Astrocyte of the hippocampus (primary cell): ENCODE measurements at regions not wholly inside any gene's neighbourhood (a gene's known extent, or its start where the extent isn't known, plus 50 kb on each side); places are given as distances from the start of the nearest gene placed in this dataset.
"Not testable (repeated sequence)": the region's sequence is repeated elsewhere in the genome, so short reads cannot be mapped to it uniquely, and the experiment has no call there.

ENCODE experiments used
- DNase-seq: peaks from one replicate; pipeline ENCODE4 v3.0.0; 2011; ENCODE audit warnings: low read depth, low spot score

DNA sequence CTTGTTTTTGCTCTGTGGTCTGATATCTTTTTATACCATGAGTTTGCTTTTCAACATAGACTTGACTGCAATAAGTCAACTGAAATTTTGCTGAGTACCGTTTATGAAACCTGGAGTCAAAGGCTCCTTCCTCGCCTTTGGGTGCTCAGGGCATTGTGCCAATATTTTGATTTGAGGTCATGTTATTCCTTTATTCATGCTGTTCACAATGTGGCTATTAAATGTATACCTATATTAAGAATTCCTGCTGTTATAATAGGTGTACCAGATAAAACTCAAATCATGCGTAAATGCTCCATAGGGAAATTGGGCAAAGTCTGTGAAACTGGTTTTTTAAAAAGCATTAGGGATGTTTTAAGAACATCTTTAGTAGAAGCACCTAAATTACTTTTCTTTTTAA is 334.0 kb upstream of the NUDT12 start:
- no peak for DNase-seq

DNA sequence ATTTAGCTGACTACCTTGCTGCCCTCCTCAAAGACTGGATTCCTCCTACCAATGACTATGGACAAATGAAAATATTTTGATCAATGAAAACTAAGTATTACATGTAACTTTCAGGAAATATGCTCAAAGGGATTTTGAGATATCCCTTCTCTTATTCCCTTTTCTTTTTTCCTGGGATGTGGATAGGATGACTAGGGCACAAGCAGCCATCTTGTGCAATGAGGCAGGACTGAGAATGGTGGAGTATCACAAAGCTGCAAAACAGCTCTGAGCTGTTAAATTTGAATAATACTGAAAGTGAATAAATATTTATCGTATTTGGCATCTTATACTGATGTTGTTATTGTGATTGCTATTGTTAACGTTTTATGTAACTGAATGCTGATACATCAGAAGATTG is 333.1 kb upstream of the NUDT12 start:
- no peak for DNase-seq

DNA sequence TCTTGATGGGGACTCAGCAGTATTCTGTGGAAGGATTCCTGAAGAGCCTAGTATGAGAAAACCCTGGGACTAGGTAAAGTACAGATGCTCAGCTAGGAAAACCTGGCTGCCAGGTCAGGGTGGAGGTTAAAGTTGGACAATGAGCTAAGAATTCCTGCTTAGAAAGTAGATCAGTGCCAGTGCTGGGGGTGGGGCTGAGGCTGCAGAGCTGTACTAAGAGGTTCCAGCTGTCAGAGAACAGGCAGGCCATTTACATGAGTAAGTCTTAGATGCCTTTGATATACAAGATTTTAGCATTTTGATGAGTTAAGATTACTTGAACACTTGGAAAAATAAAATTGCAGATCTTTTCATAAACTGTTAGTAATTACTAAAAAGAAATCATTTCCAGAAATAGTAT is 332.3 kb upstream of the NUDT12 start:
- peak; percentile 49 for DNase-seq

DNA sequence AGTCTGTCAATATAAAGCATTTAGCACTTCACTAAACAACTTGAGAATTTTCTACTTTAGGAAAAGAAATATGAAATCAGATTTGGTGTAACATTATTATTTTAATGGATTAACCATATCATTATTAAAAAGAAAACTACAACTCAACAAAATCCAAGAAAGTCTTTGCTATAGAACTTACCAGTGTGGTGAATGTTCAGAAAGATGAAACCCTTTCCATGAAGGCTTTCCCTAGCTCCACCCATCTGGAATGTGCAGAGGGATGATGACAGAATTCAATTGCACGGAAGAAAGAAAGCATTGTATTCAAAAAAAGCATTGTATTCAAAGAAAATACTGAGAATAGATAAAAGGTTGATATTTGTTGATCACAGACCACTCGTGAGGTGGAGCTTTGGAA is 328.6 kb upstream of the NUDT12 start:
- peak; percentile 25 for DNase-seq

DNA sequence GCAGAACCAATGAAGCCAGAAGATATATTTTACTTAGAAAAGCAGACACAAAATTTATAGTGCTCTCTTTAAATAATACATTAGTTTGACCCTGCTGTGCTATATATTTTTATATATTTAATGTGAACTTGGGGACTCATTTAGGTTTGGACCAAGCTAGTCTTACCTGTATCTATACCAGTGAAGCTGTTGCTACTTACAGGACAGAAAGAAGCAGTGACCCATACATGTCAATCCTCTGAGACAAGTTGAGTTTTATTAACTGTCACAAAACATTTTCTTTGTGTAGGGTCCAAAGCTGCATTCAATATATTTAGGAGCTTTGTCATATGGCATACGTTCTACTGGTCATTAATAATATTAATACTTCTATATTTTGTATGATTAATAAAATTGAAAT is 327.7 kb upstream of the NUDT12 start:
- DNase-seq: no peak

DNA sequence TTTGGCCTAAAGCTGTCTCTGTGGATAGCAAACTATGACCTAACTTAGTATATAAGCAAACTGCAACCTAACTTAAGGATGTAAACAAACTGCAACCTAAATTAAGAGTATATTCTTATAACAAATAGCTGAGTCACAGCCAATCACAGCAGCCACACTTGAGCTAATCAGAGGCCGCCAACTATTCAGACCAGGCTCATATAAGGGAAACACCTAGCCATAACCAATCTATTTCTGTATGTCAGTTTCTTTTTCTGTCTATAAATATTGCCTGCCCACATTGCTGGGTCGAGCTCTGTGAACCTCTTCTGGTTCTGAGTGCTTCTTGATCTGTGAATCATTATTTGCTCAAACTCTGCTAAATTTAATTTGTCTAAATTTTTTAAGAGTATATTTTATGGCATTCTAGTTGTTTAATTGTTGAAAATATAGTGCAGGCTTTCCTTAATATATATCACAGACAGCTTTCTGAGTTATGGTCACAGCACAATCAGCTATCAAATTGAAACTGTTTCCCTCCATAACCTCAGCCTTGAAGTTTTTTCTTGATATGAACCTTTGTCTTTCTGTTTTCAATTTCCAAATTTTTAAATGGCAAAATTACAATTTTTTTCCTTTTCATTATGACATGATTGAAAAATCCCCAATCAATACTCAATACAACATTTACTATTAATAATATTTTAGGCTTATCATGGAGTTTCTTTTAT is 327.1 kb upstream of the NUDT12 start:
- no peak for DNase-seq

DNA sequence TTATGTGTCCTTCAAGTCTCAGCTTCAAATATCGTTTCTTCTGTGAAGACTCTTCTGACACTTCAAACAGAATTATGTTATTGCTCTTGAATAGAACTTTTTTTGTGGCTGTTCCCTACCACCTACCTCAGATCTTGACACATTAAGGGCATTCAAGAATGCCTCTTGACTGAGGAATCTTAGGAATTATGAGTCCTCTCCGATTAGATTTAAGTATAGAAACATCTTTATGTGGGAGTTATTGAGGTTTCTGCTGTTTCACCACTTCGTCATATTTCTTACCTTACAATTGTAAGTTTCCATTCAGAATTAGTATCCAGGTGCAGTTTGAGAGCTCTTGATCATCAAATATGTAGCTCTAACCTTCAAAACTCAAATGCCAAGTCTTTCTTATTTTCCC is 324.2 kb upstream of the NUDT12 start:
- DNase-seq: no peak

DNA sequence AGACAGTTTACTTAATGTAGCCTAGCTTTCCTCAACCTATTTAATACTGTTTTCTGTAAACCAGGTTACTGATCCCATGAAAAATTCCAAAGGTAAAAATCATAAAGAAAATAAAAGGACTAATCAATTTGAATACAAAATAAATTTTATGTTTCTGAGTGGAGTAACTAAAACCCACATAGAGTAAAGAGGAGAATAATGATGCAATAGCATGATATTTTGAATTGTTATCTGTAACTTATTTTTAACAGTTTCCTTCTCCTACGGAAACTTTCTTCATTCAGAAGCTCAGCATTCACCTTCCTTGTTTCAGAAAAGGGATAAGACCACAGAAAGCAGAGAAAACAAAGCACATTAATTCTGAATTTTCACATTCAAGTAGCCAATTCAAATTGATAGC is 320.6 kb upstream of the NUDT12 start:
- DNase-seq: no peak

DNA sequence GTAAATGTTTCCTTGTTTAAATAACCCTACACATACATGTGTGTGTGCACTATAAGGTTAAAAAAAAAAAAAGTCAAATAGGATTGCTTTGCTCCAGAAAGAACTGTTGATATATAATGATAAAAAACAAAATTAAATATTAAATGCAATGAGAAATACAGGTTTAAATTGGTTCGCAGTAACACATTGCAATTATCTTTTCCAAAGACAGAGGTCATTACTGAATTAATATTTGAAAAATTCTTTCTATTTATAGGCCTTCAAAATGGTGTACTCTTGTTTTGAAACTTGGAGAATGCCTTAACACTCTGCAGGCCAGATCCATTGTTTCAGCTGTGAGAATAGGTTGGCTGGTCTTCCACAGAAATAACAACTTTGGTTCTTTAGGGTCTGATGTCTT is 319.0 kb upstream of the NUDT12 start:
- DNase-seq: no peak

DNA sequence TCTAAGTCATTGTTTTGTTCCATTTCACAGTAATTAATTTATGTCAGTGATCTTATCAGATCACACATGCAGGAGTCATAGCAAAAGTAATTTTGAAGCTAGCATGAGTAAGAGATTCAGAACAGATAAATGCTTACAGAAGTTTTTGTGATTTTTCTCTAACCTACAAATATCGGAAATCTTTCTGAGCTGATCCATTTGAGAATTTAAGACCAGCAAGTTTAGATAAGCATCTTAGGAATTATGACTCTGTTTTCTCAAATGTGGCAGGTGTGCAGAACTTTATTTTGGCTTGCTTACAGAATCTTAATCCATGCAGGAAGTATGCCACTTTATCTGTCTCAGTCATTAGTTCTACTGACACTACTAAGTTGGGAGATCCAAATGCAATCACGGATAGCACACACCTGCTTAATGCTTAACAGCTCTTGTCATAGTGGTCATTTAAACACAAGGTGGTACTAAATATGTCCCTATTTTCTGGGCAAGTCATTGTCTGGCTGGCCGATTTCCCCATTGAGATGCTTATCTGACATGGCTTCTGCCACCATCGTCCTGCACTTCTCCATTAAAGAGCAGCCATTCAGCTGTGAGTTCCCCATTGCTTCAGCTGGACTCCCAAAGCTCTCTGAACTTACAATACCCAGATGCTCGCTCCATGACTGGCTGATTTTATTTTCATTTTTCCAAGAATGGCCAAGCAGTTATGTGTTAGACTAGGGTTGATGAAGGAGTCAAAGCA is 305.4 kb upstream of the NUDT12 start:
- DNase-seq: no peak

DNA sequence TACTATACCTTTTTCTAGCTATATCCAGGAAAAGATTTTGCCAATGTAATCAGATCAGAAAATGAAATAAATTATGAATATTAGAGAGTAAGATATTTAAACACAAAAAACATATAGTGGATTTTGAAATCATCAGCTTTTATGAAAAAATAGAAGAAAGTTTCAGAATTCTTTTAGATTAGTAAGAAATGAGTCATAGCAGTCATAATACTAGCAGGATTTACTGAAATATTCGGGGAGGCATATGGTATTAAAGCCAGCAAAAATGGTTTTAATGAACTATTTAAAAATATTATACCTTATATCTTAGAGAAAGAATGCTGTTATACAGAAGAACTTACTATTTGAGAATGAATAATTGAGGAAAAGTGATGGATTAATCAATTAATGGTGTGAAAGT is 303.6 kb upstream of the NUDT12 start:
- DNase-seq: no peak

DNA sequence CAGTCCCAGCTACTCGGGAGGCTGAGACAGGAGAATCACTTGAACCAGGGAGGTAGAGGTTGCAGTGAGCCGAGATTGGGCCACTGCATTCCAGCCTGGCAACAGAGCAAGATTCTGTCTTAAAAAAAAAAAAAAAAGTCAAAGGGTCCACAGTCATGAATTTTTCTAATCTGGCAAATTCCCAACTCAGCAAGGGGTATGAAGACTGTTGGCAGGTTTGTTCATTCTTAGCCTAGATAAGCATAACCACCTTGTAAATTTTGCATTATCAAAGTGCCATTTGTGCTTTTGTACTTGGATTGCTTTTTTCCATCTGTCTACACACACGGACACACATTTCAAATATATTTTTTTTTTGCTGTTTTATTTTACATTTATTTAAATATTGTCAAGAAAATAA is 299.8 kb upstream of the NUDT12 start:
- peak; percentile 64 for DNase-seq

DNA sequence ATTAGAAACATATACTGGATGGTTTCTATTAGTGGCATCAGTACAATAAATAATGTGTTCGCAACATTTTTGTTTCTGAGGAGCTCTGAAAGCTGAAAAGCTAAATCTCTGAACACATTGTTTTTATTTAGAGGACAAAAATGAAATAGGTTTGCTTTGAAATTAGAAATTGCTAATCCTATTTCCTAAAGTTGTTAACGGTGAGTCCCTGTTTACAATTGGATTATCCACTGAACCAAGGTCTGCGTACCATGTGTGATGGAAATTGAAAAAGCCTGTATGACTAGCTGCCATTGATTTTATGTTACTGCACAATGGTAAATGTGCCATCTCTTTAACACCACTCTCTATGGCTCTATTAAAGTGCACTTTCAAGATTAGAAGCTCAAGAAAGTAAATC is 297.7 kb upstream of the NUDT12 start:
- DNase-seq: no peak

DNA sequence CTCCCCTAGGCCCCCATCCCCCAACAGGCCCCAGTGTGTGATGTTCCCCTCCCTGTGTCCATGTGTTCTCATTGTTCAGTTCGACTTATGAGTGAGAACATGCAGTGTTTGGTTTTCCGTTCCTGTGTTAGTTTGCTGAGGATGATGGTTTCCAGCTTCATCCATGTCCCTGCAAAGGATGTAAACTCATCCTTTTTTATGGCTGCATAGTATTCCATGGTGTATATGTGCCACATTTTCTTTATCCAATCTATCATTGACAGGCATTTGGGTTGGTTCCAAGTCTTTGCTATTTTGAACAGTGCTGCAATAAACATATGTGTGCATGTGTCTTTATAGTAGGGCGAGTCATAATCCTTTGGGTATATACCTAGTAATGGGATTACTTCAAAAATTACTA is 295.8 kb upstream of the NUDT12 start:
- not testable (repeated sequence) for DNase-seq

DNA sequence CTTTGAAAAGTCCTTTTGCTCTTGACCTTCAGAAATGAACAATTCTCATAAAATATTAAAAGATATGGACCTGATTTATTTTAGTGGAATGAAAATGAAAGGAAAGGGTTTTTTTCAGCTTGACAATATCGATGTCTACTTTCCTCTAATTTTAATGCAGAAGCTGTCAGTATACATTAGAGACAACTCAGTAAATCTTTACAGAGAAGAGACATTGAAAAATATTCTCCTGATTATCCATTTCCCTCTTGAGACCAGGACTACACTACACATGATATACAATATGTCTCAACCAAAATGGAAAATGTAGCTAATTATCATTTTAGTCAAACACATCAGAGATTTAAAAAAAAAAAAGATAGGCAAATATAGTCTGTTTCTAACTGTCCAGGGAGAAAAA is 288.5 kb upstream of the NUDT12 start:
- DNase-seq: no peak

DNA sequence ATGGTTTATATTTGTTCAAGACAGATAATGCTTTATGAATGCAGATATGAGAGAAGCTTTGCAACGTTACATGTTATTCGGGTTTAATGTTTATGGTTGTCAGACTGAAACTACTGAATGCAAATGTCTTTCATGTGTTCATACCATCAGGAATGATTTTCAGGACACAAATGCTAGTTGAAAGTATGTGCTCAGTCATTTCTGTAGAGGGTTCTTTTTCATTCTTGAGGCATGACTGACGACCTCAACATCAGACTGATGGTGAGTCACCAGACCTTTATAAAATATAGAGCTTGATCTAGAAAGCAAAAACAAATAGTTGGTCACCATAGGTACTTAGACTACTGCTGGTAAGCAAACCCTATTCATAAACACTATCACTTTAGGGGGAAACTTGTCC is 287.3 kb upstream of the NUDT12 start:
- peak; percentile 91 for DNase-seq

DNA sequence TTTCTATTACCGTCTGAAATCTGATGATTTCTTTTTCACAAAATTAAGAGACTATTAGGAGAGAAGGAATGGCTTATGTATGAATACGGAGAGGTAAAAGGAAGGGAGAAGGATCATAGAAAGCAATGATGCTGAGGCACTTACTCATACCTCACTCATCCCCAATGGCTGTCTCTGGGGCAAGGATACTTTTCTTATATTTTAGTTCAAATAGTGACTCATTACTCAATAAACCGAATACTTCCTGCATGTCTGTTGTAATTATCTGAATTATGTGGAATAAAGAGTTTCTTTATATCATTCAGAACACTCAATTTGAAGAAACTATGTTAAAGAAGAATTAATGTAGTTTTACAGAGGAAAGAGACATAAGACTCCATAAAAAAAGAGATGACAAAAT is 284.5 kb upstream of the NUDT12 start:
- DNase-seq: no peak

DNA sequence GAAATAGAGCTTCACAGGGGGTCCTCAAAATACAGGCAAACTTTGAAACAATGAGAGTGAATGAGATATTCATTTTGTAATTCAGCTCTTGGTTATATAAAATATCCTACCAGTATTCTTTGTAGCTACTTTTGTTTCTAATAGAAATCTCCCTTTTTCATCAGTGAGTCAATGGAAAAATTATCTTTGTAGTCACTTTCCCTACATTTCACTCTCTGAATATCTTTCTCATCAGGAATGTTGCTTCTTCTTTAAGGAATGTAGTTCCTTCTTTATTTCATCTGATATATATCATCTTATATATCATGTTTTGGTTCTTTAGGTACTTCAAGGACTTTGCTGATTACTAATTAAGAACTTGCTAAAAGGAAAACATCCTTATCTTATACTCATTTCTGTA is 280.3 kb upstream of the NUDT12 start:
- no peak for DNase-seq

DNA sequence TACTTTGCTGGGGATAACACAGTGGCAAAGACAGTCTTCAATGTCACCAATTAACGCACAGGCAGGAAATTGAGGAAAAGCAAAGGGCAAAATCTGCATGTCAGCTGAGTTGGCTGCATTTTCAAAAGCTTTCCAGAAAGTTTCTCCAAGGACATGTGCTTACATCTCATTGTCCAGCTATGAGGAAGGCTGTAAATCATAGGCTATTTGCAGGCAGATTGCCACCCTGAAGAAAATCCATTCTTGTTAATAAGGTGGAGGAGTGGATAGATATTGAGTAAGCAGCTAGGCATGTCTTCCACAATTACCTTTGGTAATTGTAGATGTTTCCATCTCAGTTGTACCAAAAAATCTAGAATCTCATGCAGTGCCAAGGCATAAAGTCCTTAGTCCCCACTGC is 278.0 kb upstream of the NUDT12 start:
- DNase-seq: no peak

DNA sequence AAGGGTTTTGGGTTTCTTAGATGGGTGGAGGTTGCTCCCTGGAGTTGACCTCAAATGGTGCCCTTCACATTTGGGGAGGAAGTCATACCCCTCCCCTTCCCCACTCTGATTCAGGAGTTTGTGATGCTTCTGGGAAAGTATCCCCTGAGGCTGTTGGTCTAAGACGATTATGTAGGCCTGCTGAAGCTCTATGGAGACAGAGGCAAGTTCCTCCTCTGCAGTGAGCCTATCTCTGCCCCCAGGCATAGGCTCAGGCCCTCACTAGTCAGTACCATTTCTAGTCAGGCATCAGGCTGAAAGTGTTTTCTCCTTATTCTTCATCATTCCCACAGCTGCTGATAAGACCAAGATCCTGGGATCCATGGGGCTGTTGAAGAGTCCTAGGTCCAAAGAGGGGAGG is 271.6 kb upstream of the NUDT12 start:
- no peak for DNase-seq

DNA sequence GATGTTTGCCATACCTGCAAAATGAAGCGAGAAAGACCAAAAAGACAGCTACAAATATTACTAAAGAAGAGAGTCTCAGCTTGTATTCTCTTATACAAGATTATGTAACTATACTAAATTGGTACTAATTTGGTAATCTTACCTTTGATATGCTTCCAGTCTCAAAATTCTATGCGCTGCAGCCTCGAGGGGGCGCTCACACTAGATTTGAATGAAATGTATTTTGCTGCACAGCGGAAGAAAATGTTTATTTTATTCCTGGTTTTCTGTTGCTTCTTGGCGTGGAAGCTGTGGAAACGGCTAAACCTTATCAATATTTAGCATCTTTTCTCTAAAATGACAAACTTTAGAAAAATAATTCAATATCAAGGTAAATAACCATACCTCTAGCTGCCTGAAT is 267.0 kb upstream of the NUDT12 start:
- DNase-seq: peak; percentile 7

DNA sequence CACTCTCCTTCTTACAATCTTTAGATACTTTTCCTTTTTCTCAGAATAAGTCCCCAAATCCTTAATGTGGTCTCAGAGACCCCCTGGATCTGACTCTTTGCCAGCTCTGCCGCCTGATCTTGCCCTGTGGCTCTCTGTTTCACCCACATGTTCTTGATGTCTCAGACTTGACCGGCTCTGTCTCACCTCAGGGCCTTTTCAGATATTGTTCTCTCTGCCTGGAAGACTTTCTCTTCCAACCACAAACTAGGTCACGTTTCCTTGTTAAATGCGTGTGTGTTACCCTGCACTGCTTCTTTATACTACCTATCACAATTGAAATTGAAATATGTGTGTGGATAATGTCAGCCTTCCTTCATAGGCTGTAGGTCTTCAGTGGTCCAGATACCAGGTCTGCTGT is 265.4 kb upstream of the NUDT12 start:
- DNase-seq: no peak

DNA sequence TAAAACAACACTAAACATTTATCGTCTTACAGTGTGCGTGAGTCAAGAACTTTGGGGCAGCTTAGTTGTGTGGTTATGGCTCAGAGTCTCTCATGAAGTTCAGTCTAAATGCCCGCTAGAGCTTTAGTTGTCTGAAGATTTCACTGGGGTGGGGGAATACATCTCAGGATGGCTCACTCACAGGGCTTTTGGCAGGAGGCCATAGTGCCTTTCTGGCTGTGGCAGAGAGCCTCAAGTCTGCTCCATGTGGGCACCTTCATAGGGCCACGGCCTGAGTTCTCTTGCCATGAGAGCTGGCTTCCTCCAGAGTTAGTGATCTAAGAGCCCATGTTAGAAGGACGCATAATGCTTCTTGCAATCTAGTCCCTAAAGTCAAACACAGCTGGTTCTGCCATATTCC is 258.8 kb upstream of the NUDT12 start:
- no peak for DNase-seq
